Right atrium auricular region (tissue), 2 donors: ENCODE measurements at regions not wholly inside any gene's neighbourhood (a gene's known extent, or its start where the extent isn't known, plus 50 kb on each side); places are given as distances from the start of the nearest gene placed in this dataset.

Source experiments
- DNase-seq: peaks from one replicate; pipeline ENCODE4 v3.0.0-alpha.2; 2019; ENCODE audit warnings: low spot score
- H3K27ac ChIP-seq, 2 donors: fragments of 200-600 bp; sonication (generic); 1 replicate in 1 of 2; 2 replicates in 1 of 2; pipeline ENCODE4 v1.5.1; 2016 to 2019
- H3K27me3 ChIP-seq, 2 donors: fragments of 200-600 bp; sonication (generic); one replicate each; pipeline versions ENCODE4 v1.5.1 to v1.6.0; 2017 to 2019
- H3K36me3 ChIP-seq: fragments of 200-600 bp; sonication (generic); one replicate; pipeline ENCODE4 v1.5.1; 2016
- H3K4me1 ChIP-seq, 2 donors: fragments of 200-600 bp; sonication (generic); one replicate each; pipeline versions ENCODE4 v1.5.1 to v1.6.0; 2017 to 2019
- H3K4me3 ChIP-seq, 2 donors: fragments of 200-600 bp; sonication (generic); 1 replicate in 1 of 2; 2 replicates in 1 of 2; pipeline ENCODE4 v1.5.1; 2017 to 2019; ENCODE audit warnings: mild to moderate bottlenecking in 1 of 2, moderate library complexity in 1 of 2
- H3K9me3 ChIP-seq, 2 donors: fragments of 200-600 bp; sonication (generic); one replicate each; pipeline ENCODE4 v1.5.1; 2019
- TF ChIP-seq, protein P1 (sequence below), 2 donors: fragments of 200-600 bp; sonication (generic); IDR thresholded peaks; one replicate each; pipeline ENCODE4 v1.5.1; 2019; ENCODE audit warnings: antibody characterized with exemption in 2 of 2

DNA sequence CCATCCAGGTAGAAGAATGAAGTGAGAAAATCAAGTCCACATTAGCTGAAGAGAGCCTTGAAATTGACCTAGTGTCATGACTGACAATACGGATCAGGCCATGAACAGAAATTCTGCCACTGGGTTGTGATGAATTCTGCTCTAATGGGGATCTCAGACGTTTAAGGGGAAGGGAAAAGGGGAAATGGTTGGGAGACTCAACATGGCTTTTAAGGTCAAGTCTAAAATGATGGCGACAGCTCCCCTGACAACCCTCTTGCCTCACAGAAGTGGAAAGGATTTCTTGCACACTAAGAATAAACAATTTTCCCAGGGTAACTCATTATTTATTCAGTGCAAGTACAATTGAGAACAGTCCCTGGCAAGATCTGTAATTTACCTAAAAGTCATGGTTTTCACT is 302.5 kb upstream of the ACVR2A start:
- Histone ChIP-seq H3K27ac (no peak overlapping the region), H3K9me3 (no peaks in the 10 kb centered on the region)

DNA sequence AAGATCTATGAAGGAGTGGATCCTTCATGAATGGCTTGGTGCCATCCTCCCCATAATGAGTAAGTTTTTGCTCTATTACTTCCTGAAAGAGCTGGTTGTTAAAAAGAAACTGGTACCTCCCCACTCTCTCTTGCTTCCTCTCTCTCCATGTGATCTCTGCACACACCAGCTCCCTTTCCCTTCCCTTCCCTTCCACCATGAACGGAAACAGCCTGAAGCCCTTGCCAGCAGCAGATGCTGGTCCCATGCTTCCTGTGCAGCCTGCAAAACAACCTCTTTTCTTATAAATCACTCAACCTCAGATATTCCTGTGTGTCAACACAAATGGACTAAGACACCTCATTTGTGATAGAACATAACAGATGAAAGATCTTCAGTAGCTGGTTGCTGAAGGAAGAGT is 303.5 kb upstream of the ACVR2A start:
- no peaks in the 10 kb centered on the region for H3K27me3 ChIP-seq
- TF ChIP-seq, protein P1, sequence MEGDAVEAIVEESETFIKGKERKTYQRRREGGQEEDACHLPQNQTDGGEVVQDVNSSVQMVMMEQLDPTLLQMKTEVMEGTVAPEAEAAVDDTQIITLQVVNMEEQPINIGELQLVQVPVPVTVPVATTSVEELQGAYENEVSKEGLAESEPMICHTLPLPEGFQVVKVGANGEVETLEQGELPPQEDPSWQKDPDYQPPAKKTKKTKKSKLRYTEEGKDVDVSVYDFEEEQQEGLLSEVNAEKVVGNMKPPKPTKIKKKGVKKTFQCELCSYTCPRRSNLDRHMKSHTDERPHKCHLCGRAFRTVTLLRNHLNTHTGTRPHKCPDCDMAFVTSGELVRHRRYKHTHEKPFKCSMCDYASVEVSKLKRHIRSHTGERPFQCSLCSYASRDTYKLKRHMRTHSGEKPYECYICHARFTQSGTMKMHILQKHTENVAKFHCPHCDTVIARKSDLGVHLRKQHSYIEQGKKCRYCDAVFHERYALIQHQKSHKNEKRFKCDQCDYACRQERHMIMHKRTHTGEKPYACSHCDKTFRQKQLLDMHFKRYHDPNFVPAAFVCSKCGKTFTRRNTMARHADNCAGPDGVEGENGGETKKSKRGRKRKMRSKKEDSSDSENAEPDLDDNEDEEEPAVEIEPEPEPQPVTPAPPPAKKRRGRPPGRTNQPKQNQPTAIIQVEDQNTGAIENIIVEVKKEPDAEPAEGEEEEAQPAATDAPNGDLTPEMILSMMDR (IDR thresholded peaks at IDR 0.05) = no peak
- DNase-seq = no peak
- H3K9me3 ChIP-seq = no peaks in the 10 kb centered on the region
- H3K36me3 ChIP-seq = no peaks in the 10 kb centered on the region
- no peaks in the 10 kb centered on the region for H3K4me1 ChIP-seq
- no peak overlapping the region for H3K4me3 ChIP-seq
- H3K27ac ChIP-seq = no peak overlapping the region

More for the DNA sequence above, 302.5 kb upstream of the ACVR2A start:
- no peak overlapping the region for H3K4me3 ChIP-seq
- no peaks in the 10 kb centered on the region for H3K27me3 ChIP-seq
- no peak for DNase-seq
- H3K36me3 ChIP-seq = no peaks in the 10 kb centered on the region
- TF ChIP-seq, protein P1 (IDR thresholded peaks at IDR 0.05) = no peak
- H3K4me1 ChIP-seq = no peaks in the 10 kb centered on the region

DNA sequence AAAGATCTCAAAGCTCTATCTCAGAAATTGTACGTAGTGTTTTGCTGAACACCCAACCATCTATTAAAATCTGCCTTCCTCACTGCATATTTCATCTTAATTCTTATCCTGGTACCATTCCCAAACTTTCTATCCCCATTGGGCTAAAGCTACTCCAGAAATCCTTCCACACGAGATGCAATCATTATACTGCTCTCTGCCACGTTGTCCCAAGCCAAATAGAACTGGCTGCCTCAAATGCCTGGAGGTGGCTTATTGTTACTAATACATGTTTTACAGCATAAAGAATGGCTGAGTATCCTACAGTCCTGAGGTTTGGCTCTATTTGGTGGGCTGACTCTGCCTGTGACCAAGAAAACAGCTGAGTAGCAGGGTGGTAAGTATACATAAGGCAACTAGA is 306.0 kb upstream of the ACVR2A start:
- Histone ChIP-seq H3K27me3 (no peaks in the 10 kb centered on the region), H3K36me3 (no peaks in the 10 kb centered on the region), H3K27ac (no peak overlapping the region)

DNA sequence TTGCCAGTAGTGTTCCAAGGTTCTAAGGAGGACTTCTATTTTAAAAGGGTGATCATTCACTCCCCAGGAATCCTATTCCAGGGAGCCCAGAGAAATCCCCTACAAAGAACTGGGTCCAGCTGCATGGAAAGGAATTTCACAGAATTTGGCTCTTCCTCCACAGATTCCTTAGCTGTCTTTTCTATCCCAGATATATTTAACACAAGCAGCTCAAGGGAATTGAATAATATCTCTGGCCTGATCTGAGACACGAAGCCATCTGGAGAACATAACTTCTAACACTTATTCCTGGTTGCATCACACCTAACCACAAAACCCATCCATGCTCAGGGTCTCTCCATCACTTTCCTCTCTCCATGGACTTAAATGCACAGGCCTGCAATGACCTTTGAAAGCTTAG is 306.7 kb upstream of the ACVR2A start:
- no peaks in the 10 kb centered on the region for H3K27me3 ChIP-seq
- H3K4me1 ChIP-seq = no peaks in the 10 kb centered on the region
- no peak overlapping the region for H3K4me3 ChIP-seq
- H3K36me3 ChIP-seq = no peaks in the 10 kb centered on the region
- DNase-seq = no peak
- no peaks in the 10 kb centered on the region for H3K9me3 ChIP-seq
- no peak overlapping the region for H3K27ac ChIP-seq
- TF ChIP-seq, protein P1 (IDR thresholded peaks at IDR 0.05) = no peak

More for the DNA sequence above, 306.0 kb upstream of the ACVR2A start:
- TF ChIP-seq, protein P1 (IDR thresholded peaks at IDR 0.05) = no peak
- no peaks in the 10 kb centered on the region for H3K9me3 ChIP-seq
- H3K4me1 ChIP-seq = no peaks in the 10 kb centered on the region
- no peak overlapping the region for H3K4me3 ChIP-seq
- DNase-seq = no peak

DNA sequence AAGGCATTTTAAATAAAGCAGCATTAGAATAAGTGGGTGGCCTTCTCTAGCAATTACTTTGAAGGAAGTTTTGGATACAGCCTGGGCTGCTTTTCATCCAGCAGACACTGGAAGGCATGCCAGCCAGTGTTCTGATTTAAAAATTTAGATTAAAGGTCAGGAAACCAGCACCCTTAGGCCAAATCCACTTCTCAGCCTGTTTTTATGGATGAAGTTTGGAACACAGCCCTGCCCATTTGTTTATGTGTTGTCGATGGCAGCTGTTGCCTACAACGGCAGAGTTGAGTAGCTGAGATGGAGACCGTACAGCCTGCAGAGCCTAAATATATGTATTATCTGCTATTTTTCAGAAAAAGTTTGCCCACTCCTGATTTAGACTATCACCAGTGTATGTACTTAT is 313.6 kb upstream of the ACVR2A start:
- no peak for DNase-seq
- Histone ChIP-seq H3K4me3 (no peak overlapping the region), H3K36me3 (no peaks in the 10 kb centered on the region), H3K27ac (no peak overlapping the region), H3K4me1 (no peaks in the 10 kb centered on the region), H3K27me3 (no peaks in the 10 kb centered on the region), H3K9me3 (no peaks in the 10 kb centered on the region)
- TF ChIP-seq, protein P1 (IDR thresholded peaks at IDR 0.05) = no peak

DNA sequence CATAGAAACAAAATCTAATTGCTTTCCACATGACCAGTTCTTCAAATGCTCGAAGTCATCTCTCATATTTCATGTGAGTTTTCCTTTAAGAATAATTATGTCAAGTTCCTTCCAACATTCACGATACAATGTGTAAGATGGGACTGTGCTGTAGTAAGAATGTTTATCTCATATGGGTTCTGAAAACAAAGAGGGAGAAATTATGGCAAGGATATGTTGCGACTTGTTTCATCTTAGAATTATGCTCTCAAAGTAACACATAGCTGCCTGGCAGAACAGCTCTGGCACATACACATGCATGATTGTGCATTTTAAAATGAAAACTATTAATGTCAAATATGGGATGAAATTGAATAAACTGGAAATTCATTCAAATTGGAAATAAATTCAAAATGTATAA is 314.8 kb upstream of the ACVR2A start:
- H3K27ac ChIP-seq = no peak overlapping the region
- H3K9me3 ChIP-seq = no peaks in the 10 kb centered on the region
- TF ChIP-seq, protein P1 (IDR thresholded peaks at IDR 0.05) = no peak
- H3K4me3 ChIP-seq = no peak overlapping the region
- no peaks in the 10 kb centered on the region for H3K36me3 ChIP-seq
- no peak for DNase-seq
- no peaks in the 10 kb centered on the region for H3K4me1 ChIP-seq
- H3K27me3 ChIP-seq = no peaks in the 10 kb centered on the region
